ENCODE measurements at regions not wholly inside any gene's neighbourhood (a gene's known extent, or its start where the extent isn't known, plus 50 kb on each side); places are given as distances from the start of the nearest gene placed in this dataset.
"Not testable (repeated sequence)": the region's sequence is repeated elsewhere in the genome, so short reads cannot be mapped to it uniquely, and the experiment has no call there.

DNA sequence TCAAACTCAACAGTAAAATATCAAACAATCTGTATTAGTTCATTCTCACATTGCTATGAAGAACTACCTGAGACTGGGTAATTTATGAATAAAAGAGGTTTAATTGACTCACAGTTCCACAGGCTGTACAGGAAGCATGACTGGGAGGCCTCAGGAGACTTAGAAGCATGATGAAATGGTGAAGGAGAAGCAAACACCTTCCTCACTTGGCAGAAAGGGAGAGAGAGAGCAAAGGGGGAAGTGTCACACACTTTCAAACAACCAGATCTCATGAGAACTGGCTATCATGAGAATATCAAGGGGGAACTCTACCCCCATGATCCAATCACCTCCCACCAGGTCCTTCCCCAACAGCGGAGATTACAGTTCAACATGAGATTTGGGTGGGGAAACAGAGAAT is 198.5 kb upstream of the CRIM1 start:
- not testable (repeated sequence) for TF ChIP-seq RCOR1 (IDR thresholded peaks at IDR 0.05; ENCODE audit: low read length); MAX (IDR thresholded peaks at IDR 0.05; ENCODE audit: low read depth)
- TF ChIP-seq, protein P1, sequence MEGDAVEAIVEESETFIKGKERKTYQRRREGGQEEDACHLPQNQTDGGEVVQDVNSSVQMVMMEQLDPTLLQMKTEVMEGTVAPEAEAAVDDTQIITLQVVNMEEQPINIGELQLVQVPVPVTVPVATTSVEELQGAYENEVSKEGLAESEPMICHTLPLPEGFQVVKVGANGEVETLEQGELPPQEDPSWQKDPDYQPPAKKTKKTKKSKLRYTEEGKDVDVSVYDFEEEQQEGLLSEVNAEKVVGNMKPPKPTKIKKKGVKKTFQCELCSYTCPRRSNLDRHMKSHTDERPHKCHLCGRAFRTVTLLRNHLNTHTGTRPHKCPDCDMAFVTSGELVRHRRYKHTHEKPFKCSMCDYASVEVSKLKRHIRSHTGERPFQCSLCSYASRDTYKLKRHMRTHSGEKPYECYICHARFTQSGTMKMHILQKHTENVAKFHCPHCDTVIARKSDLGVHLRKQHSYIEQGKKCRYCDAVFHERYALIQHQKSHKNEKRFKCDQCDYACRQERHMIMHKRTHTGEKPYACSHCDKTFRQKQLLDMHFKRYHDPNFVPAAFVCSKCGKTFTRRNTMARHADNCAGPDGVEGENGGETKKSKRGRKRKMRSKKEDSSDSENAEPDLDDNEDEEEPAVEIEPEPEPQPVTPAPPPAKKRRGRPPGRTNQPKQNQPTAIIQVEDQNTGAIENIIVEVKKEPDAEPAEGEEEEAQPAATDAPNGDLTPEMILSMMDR (IDR thresholded peaks at IDR 0.05) = not testable (repeated sequence)

Measured in SK-N-SH (cell line).